Keratinocyte (primary cell): ENCODE measurements at regions not wholly inside any gene's neighbourhood (a gene's known extent, or its start where the extent isn't known, plus 50 kb on each side); places are given as distances from the start of the nearest gene placed in this dataset.

Experiments
- EZH2 ChIP-seq: IDR thresholded peaks from one replicate; pipeline ENCODE4 v1.6.1; 2012; ENCODE audit warnings: inconsistent platforms, mild to moderate bottlenecking, low read length, moderate library complexity
- TF ChIP-seq, protein P1 (sequence below), 3 experiments: IDR thresholded peaks in 1 of 3; conservative IDR thresholded peaks in 1 of 3; optimal IDR thresholded peaks in 1 of 3; 2 replicates in 2 of 3; 3 replicates in 1 of 3; pipeline versions ENCODE3 to v1.5.1; 2011; ENCODE audit warnings: low read length in 3 of 3, mild to moderate bottlenecking in 3 of 3, moderate library complexity in 2 of 3, control low read depth in 1 of 3, inconsistent platforms in 1 of 3; ENCODE audit not compliant: insufficient read depth in 2 of 3; ENCODE audit errors: extremely low read depth in 1 of 3

GRCh38 chr2:138212434-138212833 is 248.2 kb downstream of the HNMT start:
- TF ChIP-seq, protein P1, sequence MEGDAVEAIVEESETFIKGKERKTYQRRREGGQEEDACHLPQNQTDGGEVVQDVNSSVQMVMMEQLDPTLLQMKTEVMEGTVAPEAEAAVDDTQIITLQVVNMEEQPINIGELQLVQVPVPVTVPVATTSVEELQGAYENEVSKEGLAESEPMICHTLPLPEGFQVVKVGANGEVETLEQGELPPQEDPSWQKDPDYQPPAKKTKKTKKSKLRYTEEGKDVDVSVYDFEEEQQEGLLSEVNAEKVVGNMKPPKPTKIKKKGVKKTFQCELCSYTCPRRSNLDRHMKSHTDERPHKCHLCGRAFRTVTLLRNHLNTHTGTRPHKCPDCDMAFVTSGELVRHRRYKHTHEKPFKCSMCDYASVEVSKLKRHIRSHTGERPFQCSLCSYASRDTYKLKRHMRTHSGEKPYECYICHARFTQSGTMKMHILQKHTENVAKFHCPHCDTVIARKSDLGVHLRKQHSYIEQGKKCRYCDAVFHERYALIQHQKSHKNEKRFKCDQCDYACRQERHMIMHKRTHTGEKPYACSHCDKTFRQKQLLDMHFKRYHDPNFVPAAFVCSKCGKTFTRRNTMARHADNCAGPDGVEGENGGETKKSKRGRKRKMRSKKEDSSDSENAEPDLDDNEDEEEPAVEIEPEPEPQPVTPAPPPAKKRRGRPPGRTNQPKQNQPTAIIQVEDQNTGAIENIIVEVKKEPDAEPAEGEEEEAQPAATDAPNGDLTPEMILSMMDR (optimal IDR thresholded peaks at IDR 0.05 in 1 of 3, IDR thresholded peaks at IDR 0.05 in 1 of 3, conservative IDR thresholded peaks at IDR 0.05 in 1 of 3; ENCODE audit: extremely low read depth in 1 of 3, insufficient read depth in 2 of 3, low read length in 3 of 3): no peak
- TF ChIP-seq EZH2: no peak
